Mesenchymal stem cell (in vitro differentiated cells and primary cell): ENCODE measurements at regions not wholly inside any gene's neighbourhood (a gene's known extent, or its start where the extent isn't known, plus 50 kb on each side); places are given as distances from the start of the nearest gene placed in this dataset.

Experiments used
- DNase-seq: peaks from one replicate; pipeline ENCODE4 v3.0.0-alpha.2; 2013
- H2AFZ ChIP-seq: one replicate; pipeline ENCODE4 v1.6.1; 2013; ENCODE audit warnings: low read depth, mild to moderate bottlenecking, control low read depth, inconsistent platforms, low read length, moderate library complexity
- H2AK5ac ChIP-seq: 2 replicates; pipeline ENCODE4 v1.6.1; 2013; ENCODE audit warnings: low read length, moderate library complexity, mild to moderate bottlenecking, inconsistent platforms; ENCODE audit not compliant: severe bottlenecking
- H2BK120ac ChIP-seq: one replicate; pipeline ENCODE4 v1.6.1; 2013; ENCODE audit warnings: low read depth, mild to moderate bottlenecking, inconsistent platforms, low read length, moderate library complexity
- H2BK12ac ChIP-seq, 2 experiments: one replicate each; pipeline ENCODE4 v1.6.1; 2013; ENCODE audit warnings: inconsistent platforms in 2 of 2, low read length in 2 of 2, mild to moderate bottlenecking in 2 of 2, moderate library complexity in 2 of 2, control low read depth in 1 of 2
- H2BK15ac ChIP-seq: one replicate; pipeline ENCODE4 v1.6.1; 2013; ENCODE audit warnings: mild to moderate bottlenecking, low read depth, inconsistent platforms; ENCODE audit not compliant: poor library complexity, severe bottlenecking
- H2BK5ac ChIP-seq: 2 replicates; pipeline ENCODE4 v1.6.1; 2013; ENCODE audit warnings: low read depth, mild to moderate bottlenecking, low read length, control low read depth, inconsistent platforms; ENCODE audit not compliant: poor library complexity, severe bottlenecking
- H3K14ac ChIP-seq, 2 experiments: one replicate each; pipeline ENCODE4 v1.6.1; 2013; ENCODE audit warnings: inconsistent platforms in 2 of 2, low read length in 2 of 2, control low read depth in 1 of 2, mild to moderate bottlenecking in 1 of 2, moderate library complexity in 1 of 2
- H3K18ac ChIP-seq, 2 experiments: one replicate each; pipeline ENCODE4 v1.6.1; 2013; ENCODE audit warnings: inconsistent platforms in 2 of 2, low read length in 2 of 2, control low read depth in 1 of 2, low read depth in 1 of 2, mild to moderate bottlenecking in 1 of 2
- H3K23ac ChIP-seq, 2 experiments: one replicate each; pipeline ENCODE4 v1.6.1; 2013; ENCODE audit warnings: inconsistent platforms in 2 of 2, low read length in 2 of 2, mild to moderate bottlenecking in 2 of 2, moderate library complexity in 2 of 2, control low read depth in 1 of 2
- H3K27ac ChIP-seq: 2 replicates; pipeline ENCODE4 v1.5.1; 2013; ENCODE audit warnings: mild to moderate bottlenecking, moderate library complexity, low read length, control low read depth, inconsistent platforms; ENCODE audit not compliant: poor library complexity, severe bottlenecking
- H3K27me3 ChIP-seq, 2 experiments: 2 replicates each; pipeline versions ENCODE4 v1.6.1 to v1.7.0; 2013; ENCODE audit warnings: low read length in 2 of 2, mild to moderate bottlenecking in 2 of 2, moderate library complexity in 2 of 2, control low read depth in 1 of 2, inconsistent platforms in 1 of 2; ENCODE audit not compliant: control insufficient read depth in 1 of 2, insufficient read depth in 1 of 2
- H3K36me3 ChIP-seq, 2 experiments: 2 replicates each; pipeline versions ENCODE4 v1.6.1 to v1.7.0; 2013; ENCODE audit warnings: low read length in 2 of 2, control low read depth in 1 of 2, inconsistent platforms in 1 of 2, low read depth in 1 of 2, mild to moderate bottlenecking in 1 of 2; ENCODE audit not compliant: insufficient read depth in 2 of 2, control insufficient read depth in 1 of 2
- H3K4ac ChIP-seq, 2 experiments: one replicate each; pipeline ENCODE4 v1.6.1; 2013; ENCODE audit warnings: inconsistent platforms in 2 of 2, low read length in 2 of 2, mild to moderate bottlenecking in 2 of 2, moderate library complexity in 2 of 2, control low read depth in 1 of 2, low read depth in 1 of 2
- H3K4me1 ChIP-seq: 2 replicates; pipeline ENCODE4 v1.6.1; 2013; ENCODE audit warnings: low read depth, low read length, control low read depth; ENCODE audit not compliant: control insufficient read depth, insufficient read depth
- H3K4me2 ChIP-seq: 2 replicates; pipeline ENCODE4 v1.6.1; 2013; ENCODE audit warnings: low read length, mild to moderate bottlenecking, inconsistent platforms; ENCODE audit not compliant: poor library complexity, severe bottlenecking
- H3K4me3 ChIP-seq, 2 experiments: 2 replicates each; pipeline versions ENCODE4 v1.5.1 to v1.7.0; 2013; ENCODE audit warnings: low read length in 2 of 2, mild to moderate bottlenecking in 2 of 2, control low read depth in 1 of 2, low read depth in 1 of 2; ENCODE audit not compliant: insufficient read depth in 1 of 2
- H3K79me1 ChIP-seq: replicated peaks from 2 replicates; pipeline ENCODE4 v1.6.1; 2013; ENCODE audit warnings: mild to moderate bottlenecking, control low read depth, low read length, inconsistent platforms; ENCODE audit not compliant: poor library complexity, severe bottlenecking
- H3K9ac ChIP-seq: 2 replicates; pipeline ENCODE4 v1.7.0; 2013; ENCODE audit warnings: mild to moderate bottlenecking, low read length, moderate library complexity
- H3K9me3 ChIP-seq: 2 replicates; pipeline ENCODE4 v1.7.0; 2013; ENCODE audit warnings: mild to moderate bottlenecking, low read length; ENCODE audit not compliant: control insufficient read depth
- H4K8ac ChIP-seq: one replicate; pipeline ENCODE4 v1.6.1; 2013; ENCODE audit warnings: inconsistent platforms, mild to moderate bottlenecking, low read length, moderate library complexity
- H4K91ac ChIP-seq: one replicate; pipeline ENCODE4 v1.6.1; 2013; ENCODE audit warnings: mild to moderate bottlenecking, low read length, inconsistent platforms
- WGBS: methylation state at CpG from one replicate; pipeline ENCODE4 v1.1.7; 2013; ENCODE audit warnings: mixed read lengths; 5-methylcytosine and 5-hydroxymethylcytosine counted together

DNA sequence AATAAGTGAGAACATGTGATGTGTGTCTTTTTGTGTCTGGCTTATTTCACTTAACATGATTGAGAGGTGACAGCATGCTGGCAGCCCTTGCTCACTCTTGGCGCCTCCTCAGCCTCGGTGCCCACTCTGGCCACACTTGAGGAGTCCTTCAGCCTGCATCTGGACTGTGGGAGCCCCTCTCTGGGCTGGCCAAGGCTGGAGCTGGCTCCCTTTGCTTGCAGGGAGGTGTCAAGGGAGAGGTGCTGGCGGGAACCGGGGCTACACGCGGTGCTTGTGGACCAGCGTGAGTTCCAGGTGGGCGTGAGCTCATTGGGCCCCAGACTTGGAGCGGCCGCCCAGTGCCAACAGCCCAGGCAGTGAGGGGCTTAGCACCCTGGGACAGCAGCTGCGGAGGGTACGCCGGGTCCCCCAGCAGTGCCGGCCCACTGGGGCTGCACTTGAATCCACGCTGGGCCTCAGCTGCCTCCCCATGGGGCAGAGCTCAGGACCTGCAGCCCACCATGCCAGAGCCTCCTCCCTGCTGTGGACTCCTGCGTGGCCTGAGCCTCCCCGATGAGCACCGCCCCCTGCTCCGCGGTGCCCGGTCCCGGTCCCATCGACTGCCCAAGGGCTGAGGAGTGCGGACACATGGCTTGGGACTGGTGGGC is 658.6 kb downstream of the GRXCR1 start:
- 79% methylated on average over 20 of the region's 24 CpGs for WGBS
- no peak overlapping the region for H2AK5ac ChIP-seq
- peaks cover 11% of the 10 kb centered on the region for H3K9me3 ChIP-seq
- H3K18ac ChIP-seq: no peak overlapping the region
- H3K23ac ChIP-seq: no peak overlapping the region
- no peak overlapping the region for H2BK5ac ChIP-seq
- no peak overlapping the region for H3K27ac ChIP-seq
- H2BK12ac ChIP-seq: no peak overlapping the region
- no peak overlapping the region for H3K4ac ChIP-seq
- no peaks in the 10 kb centered on the region for H3K4me1 ChIP-seq
- H2AFZ ChIP-seq: no peak overlapping the region
- no peak for DNase-seq
- no peaks in the 10 kb centered on the region for H3K36me3 ChIP-seq
- no peak overlapping the region for H2BK120ac ChIP-seq
- H3K27me3 ChIP-seq: no peaks in the 10 kb centered on the region
- H3K4me2 ChIP-seq: no peak overlapping the region
- H3K14ac ChIP-seq: no peak overlapping the region
- H3K79me1 ChIP-seq: no peaks in the 10 kb centered on the region
- no peak overlapping the region for H2BK15ac ChIP-seq
- peak overlapping the region; percentile 9 for H4K8ac ChIP-seq
- no peak overlapping the region for H3K9ac ChIP-seq
- no peak overlapping the region for H3K4me3 ChIP-seq
- H4K91ac ChIP-seq: no peak overlapping the region

DNA sequence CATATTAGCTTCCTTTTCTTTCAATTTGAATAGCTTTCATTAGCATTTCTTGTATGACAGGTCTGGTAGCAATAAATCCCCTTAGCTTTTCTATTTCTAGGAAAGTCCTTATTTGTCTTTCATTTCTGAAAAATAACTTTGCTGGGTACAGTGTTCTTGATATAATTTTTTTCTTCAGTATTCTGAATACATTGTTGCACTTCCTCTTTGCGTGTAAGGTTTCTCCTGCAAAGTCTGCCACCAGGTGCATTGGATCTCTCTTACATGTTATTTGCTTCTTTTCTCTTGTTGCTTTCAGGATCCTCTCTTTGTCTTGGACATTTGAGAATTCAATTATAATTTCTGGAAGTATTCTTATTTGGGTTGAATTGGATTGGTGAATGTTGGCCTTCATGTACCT is 663.7 kb downstream of the GRXCR1 start:
- H3K27ac ChIP-seq: no peak overlapping the region
- no peak overlapping the region for H3K14ac ChIP-seq
- no peak overlapping the region for H4K91ac ChIP-seq
- no peak overlapping the region for H2BK120ac ChIP-seq
- no peak overlapping the region for H2BK5ac ChIP-seq
- no peak overlapping the region for H2BK15ac ChIP-seq
- H3K9ac ChIP-seq: no peak overlapping the region
- no peaks in the 10 kb centered on the region for H3K79me1 ChIP-seq
- no peak overlapping the region for H3K4ac ChIP-seq
- no peak overlapping the region for H2AFZ ChIP-seq
- H4K8ac ChIP-seq: no peak overlapping the region
- no peaks in the 10 kb centered on the region for H3K27me3 ChIP-seq
- no peaks in the 10 kb centered on the region for H3K36me3 ChIP-seq
- H3K23ac ChIP-seq: no peak overlapping the region
- no peak overlapping the region for H3K4me3 ChIP-seq
- H3K4me1 ChIP-seq: no peaks in the 10 kb centered on the region
- H3K4me2 ChIP-seq: no peak overlapping the region
- WGBS: 75% methylated on average over 1 of the region's 1 CpG
- no peak for DNase-seq
- no peak overlapping the region for H3K18ac ChIP-seq
- no peak overlapping the region for H2AK5ac ChIP-seq
- peaks cover 23% of the 10 kb centered on the region for H3K9me3 ChIP-seq
- no peak overlapping the region for H2BK12ac ChIP-seq

DNA sequence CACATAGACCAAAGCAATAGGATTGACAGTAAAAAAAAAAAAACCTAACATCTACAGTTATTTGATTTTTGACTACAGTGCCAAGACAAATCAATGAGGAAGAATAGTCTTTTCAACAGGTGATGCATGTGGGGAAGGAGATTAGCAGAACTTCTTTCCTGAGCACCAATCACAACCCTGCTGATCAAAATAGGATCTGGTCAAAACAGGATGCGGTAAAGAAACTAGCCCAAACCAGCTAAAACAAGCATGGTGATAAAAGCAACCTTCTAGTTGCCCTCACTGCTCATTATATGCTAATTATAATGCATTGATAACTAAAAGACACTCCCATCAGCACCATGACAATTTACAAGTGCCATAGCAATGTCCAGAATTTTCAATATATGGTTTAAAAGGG is 667.5 kb downstream of the GRXCR1 start:
- Histone ChIP-seq H3K4me2 (no peak overlapping the region), H2BK15ac (no peak overlapping the region), H3K4me1 (no peaks in the 10 kb centered on the region), H3K9ac (no peak overlapping the region), H2AFZ (no peak overlapping the region), H2BK12ac (no peak overlapping the region), H3K79me1 (no peaks in the 10 kb centered on the region), H3K27me3 (no peaks in the 10 kb centered on the region), H3K23ac (no peak overlapping the region), H3K18ac (no peak overlapping the region), H3K36me3 (no peaks in the 10 kb centered on the region), H3K27ac (no peak overlapping the region), H3K4ac (no peak overlapping the region), H4K91ac (no peak overlapping the region), H3K9me3 (peaks cover 18% of the 10 kb centered on the region), H2BK5ac (no peak overlapping the region), H3K14ac (no peak overlapping the region), H3K4me3 (no peak overlapping the region), H4K8ac (no peak overlapping the region), H2AK5ac (no peak overlapping the region), H2BK120ac (no peak overlapping the region)
- DNase-seq: no peak
- WGBS: 83% methylated on average over 1 of the region's 1 CpG

DNA sequence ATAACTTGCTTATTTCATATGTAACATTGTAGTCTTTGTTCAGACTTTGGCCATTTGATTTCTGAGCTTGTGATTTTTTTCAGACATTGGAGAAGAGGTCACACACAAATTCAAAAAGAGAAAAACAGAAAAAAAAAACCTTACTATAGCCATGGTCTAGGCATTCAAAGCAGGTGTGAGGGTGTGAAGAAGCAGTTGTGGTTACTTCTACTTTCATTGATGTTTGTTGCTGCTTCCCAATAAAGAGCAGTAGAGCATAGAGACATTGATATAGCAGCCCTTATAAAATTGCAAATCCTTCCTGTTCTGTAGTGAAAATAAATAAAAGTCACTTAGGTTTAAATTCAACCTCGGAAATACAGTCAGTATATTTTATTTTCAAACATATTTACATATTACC is 671.6 kb downstream of the GRXCR1 start:
- Histone ChIP-seq H3K4me1 (no peaks in the 10 kb centered on the region), H3K36me3 (no peaks in the 10 kb centered on the region), H2BK120ac (no peak overlapping the region), H3K27me3 (no peaks in the 10 kb centered on the region), H3K9ac (no peak overlapping the region), H2BK15ac (no peak overlapping the region), H3K18ac (no peak overlapping the region), H4K8ac (no peak overlapping the region), H3K9me3 (peaks cover 3% of the 10 kb centered on the region), H2BK5ac (no peak overlapping the region), H2BK12ac (no peak overlapping the region), H3K14ac (no peak overlapping the region), H2AFZ (no peak overlapping the region), H3K27ac (no peak overlapping the region), H3K23ac (no peak overlapping the region), H3K4me3 (no peak overlapping the region), H2AK5ac (no peak overlapping the region), H3K79me1 (no peaks in the 10 kb centered on the region), H4K91ac (no peak overlapping the region), H3K4me2 (no peak overlapping the region), H3K4ac (no peak overlapping the region)
- no peak for DNase-seq
- WGBS: no CpG with 5 or more reads among the region's 1 CpG
